GM21360 (cell line): ENCODE measurements at regions not wholly inside any gene's neighbourhood (a gene's known extent, or its start where the extent isn't known, plus 50 kb on each side); places are given as distances from the start of the nearest gene placed in this dataset.

Experiments used
- ATAC-seq: cut with Tn5 transposase; IDR thresholded peaks from one replicate; pipeline ENCODE4 v1.9.1; 2021; ENCODE audit warnings: mild to moderate bottlenecking, moderate library complexity; ENCODE audit not compliant: unreplicated experiment

DNA sequence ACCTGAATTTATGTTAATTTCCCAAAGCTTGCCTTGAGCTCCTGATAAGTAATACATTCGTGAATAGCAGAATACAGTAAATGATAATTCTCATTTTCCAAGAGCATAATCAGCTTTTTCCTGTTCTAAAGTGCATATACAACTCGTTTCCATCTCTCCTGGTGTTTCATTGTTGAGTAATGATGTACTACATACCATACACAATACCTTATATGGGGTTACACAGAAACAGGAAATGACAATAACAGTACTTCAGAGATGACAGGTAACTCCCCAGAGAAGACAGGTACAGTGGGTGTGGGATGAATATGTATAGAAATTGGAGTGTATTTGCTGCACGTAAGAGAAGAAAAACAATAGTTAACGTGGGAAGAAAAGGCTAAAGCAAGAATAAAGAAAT, 287.1 kb downstream of the TENT4A start:
- ATAC-seq = peak; percentile 66

DNA sequence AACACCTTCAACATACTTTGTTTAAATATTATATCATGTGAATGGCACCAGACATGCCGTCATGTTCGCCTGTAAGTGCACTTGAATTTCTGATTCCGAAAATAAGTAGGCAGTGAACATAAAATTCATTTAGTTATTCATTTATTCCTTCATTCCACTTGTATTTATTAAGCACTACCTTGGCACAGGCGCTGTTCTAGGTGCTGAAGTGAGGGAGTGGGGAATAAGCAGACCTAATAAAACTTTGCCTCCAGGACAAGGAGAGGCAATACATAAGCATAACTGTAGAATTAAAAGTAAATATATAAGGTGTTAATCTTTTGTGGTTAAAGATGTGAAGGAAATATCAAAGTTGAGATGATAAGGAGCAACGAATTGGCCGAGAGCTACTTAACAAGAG, 297.4 kb downstream of the TENT4A start:
- no peak for ATAC-seq

DNA sequence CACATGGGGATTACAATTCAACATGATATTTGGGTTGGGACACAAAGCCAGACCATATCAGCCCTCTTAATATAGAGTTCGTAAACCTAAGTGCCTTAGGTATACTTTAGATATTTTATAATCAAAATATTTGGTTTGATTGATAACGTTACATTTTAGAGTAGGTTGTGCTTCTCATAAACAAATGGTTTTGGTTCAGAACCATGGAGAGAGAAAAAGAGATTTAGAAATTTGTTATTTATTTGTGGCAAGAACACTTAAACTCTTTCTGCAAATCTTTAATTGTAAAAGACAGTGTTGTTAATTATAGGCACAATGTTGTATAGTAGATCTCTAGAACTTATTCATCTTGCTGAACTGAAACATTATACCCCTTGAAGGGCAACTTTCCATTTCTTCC, 298.8 kb downstream of the TENT4A start:
- ATAC-seq = no peak

DNA sequence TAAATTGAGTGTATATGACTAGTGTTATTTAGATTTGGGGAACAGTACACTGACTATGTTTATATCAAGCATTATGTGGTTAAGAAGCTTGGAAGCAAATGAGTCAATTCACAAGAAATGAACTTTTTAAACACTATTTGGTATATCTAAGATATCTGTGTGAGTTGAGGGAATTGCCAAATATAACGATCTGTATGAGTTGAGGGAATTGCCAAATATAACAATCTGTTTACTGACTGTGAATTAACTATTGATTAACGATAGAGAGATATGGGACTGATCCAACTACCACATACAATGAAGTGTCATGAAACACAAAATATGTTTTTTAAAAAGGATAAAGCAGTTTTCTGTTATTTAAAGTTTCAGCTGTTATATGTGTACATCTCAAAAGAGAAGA, 301.4 kb downstream of the TENT4A start:
- no peak for ATAC-seq

DNA sequence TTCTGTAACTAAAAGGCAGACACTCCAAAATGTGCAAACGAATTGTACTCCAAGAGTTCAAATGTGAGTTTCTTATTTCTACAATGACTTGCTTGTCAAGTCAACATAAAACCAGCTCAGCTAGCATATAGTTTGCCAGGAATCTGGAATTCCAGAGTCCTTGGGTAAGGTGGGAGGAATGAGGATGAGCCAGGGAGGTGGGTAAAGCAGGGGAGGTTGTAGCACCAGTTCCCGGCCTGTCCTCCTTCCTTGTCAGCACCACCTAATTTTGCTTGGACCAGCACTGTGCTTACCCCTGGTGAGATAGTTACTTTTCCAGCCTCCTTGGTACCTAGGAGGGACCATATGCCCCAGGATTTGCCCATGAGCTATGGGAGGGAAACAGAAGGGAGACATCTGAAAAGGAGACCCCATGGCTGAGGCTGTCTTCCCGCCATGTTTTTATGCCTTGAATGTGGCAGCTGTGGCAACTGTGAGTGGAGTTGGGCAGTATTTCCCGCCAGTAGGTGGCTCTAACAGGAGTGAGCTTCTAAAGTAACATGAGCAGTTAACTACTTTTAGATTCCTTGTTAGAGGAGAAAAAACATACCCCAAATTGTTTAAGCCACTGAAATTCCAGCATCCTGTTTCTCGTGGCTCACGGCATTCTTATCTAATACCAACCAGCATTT, 302.5 kb downstream of the TENT4A start:
- ATAC-seq = no peak

DNA sequence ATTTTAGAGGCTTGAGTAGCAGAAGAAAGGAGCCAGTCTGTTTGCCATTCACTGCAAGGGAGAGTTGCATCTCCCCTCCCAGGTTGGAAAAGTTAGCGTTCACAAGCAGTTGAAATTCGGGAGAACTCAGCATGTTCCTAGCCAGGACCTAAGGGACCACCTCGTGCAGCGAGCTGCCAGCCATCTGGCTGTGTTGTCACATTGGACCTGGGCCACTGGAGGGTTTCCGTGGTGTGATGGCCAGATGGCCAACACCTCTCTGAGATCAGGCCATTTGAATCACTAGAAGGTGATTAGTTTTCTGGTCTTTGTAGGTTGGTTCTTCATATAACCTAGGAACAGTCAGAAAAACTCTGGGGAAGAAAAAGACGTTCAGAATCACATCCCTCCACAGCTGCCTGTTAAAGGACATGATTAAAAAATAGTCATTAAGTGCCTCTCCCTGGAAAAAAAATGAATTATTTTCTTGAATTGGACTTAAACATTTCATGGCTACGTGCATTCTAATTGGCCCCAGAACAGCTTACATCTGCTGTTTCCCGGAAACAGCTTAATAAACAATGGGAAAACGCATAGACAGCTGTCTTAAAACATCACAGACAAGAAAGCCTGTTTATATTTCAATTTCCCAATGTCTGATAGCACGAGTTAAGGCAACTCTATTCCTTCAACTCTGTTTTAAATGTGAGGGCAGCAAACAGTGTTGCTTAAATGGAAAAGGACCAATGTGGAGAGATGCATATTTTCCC, 303.9 kb downstream of the TENT4A start:
- ATAC-seq = no peak

DNA sequence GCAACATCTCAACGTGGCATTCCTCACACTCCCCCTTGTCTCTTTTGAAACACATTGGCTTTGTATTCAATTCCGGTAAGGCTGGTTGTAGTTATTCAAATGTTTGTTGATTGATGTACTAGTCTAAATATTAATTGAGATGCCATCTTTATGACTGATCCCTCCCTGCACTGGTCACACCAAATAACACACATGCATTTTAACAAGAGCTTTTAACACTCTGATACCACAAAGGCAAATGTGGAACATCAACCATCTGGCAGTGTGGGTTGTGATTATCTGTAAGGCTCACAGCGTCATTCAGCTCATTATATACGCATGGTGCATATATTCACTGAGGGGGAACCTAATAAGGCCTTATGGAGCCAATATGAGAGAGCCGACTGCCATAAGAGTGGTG, 305.0 kb downstream of the TENT4A start:
- ATAC-seq = no peak

DNA sequence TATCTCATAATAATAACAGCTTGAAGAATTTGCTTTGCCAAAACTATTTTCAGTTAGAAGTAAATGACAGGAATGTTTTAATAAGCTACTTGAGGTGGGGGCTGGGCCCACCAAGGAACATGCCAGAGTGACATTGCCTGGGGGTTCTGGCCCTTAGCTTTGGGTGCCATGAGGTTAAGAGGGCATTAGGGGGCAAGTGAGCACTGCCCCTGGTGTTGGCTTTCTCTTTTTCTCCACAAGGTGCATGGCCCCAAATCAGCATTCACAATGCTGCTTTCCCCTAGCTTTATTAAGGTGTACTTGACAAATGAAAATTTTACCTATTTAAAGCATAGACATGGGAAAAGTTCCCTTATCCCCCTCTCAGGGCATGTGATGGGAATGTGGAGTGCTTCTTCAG, 305.4 kb downstream of the TENT4A start:
- ATAC-seq = no peak

DNA sequence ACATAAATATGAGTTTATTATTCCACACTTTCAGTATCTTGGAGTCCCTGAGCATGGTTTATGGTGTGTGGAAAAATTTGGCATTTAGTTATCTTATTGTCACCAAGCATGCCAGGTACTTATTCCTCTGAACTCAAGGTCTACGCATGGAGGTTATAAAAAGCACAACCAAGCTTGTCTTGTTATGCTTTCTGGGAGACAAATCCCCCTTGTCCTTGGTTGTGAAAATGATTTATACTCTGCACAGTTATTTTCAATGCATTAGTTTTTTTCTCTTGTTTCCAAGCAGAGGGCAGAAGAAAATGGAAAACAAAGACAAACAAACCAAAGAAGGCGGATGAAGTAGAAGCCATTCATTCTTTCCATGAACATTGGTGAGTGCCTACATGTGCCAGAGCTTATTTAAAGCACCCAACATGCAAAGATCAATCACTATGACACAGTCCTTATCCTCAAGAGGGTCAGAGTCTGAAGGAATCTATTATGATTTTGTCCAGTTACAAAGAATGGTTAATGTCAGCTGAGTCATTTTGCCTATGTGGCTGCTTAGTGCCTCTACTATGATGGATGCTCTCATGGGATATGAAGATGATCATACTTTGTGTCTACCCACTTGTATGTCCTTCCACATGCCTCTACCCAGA, 323.1 kb downstream of the TENT4A start:
- ATAC-seq = no peak

DNA sequence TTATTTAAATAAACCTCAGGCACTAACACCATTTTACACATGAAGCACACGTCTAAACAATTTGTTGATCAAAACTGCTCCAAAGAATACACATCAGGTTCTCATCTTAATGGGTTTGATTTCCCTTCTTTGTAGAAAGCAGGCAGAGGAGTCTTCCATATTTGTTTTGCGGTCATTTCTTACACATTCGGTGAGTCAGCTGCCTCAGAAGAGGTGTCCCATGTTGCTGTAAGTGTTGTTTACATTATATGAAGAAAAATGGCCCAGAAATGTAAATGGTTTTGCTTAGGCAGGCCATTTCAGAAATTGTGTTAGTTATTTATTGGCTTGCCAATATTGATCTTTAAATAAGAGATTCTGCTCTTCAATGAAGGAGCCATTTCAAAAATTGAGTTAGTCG, 325.8 kb downstream of the TENT4A start:
- no peak for ATAC-seq

DNA sequence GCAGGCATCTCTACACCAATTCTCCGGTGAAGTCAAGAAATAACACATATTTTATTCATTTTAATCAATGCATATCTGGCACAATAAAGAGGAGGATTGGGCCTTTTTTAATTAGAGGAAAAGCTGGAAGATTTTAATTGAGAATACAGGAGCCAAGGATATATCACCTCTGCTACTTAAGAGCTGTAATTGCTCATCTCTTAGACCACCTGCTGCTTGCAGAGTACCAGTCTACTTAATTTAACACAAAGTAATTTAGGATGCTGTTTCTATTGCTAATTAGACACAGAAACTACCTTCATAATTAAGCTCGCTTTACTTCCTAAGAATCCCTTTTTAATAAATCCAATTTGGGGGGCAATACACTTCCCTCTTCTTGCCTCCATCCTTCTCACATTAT, 326.9 kb downstream of the TENT4A start:
- ATAC-seq = no peak

DNA sequence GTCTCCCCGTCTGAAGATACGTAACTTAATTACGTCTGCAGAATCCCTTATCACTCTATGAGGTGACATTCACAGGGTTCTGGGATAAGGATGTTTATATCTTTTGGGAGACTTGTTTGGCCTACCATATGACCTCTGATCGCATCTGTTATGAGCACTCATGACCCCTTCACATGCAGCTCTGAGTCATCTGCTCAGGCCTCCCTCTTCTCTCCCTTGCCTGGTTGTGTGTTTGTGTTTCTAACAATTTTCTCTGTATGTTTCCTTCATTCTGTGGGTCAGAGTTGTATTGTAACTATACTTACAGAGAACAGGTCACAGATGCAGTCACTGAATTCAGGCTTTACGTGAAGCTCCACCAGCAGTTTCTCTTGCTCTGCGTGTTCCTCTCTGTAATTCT, 330.6 kb downstream of the TENT4A start:
- ATAC-seq = no peak

DNA sequence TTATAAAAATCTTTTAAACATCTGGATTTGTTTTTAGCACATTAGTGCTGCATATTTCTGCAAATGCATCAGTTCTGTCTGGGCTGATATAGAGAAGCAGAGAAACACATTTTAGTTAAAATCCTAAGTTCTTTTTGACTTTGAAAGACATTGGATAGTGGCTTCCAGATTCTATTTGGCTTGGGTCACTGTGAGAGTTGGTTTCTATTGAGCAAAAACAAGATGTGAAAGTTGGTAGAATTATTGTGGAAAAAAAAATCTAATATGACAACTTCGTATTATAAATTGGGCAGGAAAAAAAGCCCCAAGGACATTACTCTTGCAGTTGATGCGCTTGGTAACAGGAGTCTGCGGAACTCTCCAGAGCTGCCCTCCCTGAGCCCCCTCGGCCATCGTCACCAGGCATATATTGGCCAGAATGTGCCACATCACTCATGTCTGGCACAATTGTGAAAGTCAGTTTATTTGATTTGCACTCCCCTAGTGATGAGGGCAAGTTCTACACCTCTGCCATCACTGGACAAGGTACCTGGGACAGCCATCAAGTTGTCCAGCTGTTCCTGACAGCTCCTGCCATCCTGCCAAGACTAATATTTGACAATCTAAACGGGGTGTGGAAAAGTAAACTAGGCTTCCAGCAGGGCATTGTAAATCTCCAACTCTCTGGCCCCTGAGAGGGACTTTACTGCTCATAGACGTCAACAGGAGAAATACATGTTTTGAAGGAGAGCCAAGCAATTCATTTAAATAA, 334.5 kb downstream of the TENT4A start:
- no peak for ATAC-seq

DNA sequence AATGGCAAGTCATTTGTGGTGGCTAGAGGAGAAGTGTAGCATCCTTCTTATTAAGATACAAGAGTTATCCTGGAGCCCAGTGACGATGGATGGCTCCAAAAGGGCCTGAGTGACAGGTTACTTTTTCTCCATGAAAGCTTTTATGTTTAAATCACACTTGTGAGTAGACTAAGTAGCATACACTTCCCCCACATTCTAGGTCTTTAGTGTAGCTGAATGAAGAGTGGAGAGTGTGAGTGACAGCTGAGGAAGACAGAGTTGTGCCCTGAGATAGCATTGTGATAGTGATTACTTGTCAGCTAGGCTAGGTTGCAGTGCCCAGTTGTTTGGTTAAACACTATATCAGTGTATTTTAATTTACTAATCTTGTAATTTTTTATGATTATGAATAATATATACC, 337.8 kb downstream of the TENT4A start:
- no peak for ATAC-seq

DNA sequence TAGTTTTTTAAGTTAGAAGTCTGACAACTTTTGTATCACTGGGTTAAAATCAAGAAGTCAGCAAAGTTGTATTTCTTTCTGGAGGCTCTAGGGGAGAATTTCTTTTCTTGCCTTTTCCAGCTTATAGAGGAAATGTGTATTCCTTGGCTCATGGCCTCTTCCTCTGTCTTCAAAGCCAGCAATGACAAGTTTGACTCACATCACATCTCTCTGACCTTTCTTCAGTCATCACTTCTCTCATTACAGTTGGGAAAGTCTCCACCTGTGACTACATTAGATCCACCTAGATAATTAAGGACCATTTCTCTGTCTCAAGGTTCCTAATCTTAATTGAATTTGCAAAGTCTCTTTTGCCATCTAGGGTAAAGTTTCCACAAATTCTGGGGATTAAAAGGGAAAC, 339.9 kb downstream of the TENT4A start:
- no peak for ATAC-seq

DNA sequence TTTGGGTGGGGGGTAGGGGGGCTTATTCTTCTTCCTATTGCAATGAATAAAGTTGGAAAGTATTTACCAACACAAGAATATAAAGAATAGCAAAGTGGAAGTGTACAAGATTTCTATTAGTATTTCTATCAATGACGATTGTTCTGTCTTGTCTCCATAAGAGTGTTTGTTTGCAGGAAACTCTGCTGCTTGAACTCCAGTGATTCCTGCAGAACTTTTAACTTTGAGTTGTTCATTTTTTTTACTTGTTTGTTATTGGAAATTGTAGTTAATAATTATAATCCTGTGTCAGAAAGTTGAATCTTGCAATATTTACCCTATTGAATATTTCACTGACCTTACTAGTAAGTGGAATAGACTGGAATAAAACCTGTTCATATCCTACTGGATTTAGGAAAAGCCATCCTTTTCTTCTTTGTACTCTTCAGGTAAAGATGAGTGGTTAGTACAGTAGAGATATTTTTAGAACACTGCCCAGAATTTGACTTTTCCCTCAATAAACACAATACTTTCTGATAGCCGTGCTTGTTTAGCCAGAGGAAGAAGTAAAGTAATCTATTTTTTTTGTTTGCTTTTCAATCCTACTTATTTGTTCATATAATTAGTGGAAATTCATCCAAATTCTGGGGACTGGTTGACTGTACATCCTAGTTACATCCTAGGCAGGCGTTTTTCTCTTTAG, 340.4 kb downstream of the TENT4A start:
- ATAC-seq = no peak

DNA sequence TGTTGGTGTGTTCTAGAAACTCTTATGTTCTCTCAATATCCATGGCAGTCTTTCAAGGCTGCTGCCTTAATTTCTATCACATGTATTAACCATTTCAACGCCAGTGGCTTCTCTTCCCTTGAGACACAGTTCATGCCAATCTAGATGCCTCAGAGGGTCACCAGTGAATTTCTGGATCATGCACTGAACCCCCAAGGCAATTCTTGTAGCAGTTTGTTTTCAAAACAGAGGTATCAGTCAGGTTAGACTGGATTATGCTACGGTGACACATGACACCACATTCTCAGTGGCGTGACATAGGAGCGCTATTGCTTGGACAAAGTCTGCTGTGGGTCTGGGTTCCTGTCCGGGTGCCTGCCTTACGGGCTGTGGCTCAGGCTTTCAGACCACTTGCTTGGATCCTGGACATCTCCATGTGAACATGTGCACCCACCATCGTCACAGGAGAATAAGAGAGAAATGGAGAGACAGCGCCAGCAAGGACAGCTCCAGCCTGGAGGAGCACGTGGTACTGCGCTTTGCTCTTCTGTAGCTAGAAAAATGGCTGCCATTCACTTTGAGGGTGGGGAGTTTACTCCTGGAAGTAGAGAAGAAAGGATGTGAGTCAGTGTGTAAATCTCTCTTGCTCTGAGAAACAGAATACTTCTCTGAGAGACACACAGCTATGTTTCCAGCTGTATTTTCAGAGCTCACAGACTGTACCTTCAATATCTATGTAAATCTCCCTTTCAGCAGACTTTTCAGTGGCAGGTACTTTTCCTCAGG, 329.3 kb upstream of the ADCY2 start:
- no peak for ATAC-seq

DNA sequence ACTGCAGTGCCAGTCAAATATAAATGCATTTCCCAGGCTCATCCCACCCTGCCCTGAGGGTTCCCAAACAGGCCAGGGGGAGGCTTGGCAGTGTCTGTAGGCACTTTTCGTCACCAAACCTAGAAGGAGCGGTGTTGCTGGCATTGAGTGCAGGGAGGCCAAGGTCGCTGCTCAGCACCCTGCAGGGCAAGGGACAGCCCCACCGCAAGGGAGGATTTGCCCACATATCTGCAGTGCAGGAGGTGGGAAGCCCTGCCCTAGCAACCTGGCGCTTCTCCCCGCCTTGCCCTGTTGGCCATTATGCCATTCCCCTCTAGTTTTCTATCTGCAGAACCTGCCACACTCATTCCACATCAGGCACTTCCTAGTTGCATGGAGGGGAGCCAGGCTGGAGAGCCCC, 327.8 kb upstream of the ADCY2 start:
- no peak for ATAC-seq

DNA sequence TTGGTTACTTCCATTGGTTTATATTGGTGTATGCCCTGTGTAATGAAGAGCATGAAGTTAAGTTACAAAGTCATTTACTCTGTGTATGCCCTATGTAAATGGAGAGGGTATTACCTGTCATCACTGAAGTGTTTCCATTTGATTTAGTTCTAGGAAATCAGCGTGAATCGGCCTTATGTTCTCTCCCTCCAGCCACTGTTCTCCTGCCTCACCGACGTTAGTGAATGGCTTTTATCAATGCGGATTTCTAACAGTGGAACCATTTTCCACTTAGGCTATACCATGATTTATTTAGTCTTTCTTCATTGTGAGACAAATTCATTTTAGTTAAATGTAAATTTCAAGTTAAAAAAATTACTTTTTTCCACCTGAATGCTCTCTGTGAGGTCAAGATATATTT, 327.0 kb upstream of the ADCY2 start:
- no peak for ATAC-seq

DNA sequence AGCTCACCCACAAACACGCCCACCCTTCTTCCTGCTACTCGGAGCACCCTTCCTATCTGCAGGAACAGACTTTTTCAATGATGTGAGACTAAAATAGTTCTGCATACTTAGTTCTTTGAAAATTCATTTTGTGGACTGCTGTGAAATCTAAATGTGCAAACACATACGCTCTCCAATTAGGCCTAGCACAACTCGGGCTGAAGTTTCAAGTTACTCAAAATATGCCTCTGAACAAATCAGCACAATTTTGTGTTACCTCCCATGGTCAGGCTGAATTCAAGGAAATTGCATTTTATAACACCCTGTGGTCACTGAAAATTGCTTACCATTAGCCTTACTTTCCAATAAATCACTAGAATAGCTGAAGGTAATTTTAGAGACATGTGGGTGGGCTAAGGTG, 323.8 kb upstream of the ADCY2 start:
- ATAC-seq = no peak
